ENCODE measurements at regions not wholly inside any gene's neighbourhood (a gene's known extent, or its start where the extent isn't known, plus 50 kb on each side); places are given as distances from the start of the nearest gene placed in this dataset.

DNA sequence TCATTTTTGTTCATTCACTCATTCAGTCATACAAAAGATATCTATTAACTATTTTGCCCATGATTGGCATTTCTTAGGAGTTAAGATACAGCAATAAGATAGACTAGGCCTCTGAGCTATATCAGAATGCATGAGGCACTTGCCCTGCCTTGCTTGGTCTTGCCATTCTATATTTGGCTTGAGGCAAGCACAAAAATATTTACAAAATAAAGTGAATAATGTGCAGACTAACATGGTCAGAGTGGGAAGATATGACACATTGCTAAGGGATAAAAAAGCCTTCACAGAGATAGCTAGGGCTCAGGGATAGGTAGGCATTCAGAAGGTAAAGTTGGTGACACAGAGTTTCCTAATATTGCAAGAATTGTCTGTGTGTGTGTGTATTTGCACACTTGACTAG lies 75.0 kb upstream of the MMADHC start:
- intact Hi-C loops (cut with micrococcal nuclease) = no loop called here

DNA sequence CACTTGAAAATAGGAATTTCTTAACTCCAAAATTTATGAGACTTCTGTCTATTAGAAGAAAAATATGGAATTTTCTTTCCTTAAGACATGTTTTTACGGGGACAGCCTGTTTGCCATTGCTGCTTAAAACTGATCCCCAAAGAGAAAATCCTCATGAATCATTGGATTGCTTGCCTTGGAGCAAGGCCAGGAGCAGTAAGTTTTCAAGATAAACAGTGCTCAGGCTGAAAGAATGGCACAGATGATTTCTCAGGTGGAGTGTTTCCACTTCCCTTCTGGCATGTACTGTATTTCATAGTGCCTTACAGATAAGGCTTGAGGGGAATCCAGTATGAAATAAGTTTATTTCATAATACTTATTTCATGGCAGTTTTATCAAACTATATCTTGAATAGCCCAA lies 74.3 kb upstream of the MMADHC start:
- intact Hi-C loops (cut with micrococcal nuclease) = no loop called here

DNA sequence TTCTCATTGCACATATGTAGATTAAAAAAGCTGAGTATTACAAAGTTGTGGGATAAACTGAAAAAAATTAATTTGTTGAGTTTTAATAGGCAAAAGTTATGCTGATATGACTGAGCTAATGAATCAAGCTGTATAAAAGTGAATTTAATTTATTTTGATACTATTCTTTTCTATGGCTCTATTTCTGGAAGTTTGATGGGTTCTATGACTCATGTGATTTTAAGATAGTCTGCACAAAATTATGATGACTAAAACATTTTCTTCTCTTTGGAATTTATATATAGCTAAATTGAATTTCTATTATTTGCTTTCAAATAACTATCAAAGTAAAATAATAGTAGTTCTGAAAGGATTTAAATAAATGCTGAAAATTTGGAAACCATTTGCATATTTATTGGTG lies 71.0 kb upstream of the MMADHC start:
- intact Hi-C loops (cut with micrococcal nuclease) = no loop called here

DNA sequence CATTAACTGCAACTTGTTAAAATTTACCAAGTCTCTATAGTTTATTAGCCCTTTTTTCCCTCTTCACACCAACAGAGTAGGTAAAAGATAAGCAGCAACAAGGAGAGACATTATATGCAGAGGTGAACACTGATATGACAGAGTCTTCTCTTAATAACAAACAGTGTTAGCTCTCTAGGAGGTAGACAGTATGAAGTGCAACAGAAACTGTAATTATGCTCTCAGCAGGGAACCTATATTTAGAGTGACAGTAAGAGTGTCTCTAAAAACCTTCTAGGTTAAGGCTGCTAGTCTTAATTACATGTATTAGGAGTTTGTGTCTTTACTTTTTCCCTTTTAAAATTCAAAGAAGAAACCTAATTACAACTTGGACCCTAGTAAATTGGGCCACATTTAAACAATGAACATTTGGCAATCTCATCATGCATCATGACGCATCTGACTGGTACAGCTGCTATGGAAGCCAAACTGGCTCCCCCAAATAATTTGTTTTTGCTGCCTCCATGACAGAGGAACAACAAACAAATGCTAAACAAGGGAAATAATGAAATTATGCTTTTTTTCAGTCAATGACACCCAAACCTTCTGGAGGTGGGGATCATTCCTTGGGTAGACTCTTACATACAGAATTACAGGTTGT lies 69.9 kb upstream of the MMADHC start:
- intact Hi-C loops (cut with micrococcal nuclease) = no loop called here

DNA sequence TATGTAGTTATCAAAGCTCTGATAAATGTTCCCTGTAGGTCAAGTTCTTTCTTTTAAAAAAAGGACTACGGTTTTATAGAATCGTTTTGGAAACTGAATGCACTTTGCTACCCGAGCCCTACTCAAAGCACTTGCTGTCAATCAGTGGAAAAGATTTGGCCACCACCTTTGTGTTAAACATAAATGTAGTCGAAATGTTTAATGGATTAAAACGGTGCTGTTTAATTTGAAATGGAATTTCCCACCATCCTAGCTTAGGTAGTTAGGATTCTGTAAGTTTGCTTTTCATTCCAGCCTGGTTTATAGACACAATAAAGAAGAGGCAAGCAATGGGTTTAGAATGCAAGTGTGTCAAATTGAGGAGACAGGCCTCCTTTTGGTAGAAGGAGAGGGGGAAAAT lies 69.4 kb upstream of the MMADHC start:
- intact Hi-C loops (cut with micrococcal nuclease) = no loop called here

DNA sequence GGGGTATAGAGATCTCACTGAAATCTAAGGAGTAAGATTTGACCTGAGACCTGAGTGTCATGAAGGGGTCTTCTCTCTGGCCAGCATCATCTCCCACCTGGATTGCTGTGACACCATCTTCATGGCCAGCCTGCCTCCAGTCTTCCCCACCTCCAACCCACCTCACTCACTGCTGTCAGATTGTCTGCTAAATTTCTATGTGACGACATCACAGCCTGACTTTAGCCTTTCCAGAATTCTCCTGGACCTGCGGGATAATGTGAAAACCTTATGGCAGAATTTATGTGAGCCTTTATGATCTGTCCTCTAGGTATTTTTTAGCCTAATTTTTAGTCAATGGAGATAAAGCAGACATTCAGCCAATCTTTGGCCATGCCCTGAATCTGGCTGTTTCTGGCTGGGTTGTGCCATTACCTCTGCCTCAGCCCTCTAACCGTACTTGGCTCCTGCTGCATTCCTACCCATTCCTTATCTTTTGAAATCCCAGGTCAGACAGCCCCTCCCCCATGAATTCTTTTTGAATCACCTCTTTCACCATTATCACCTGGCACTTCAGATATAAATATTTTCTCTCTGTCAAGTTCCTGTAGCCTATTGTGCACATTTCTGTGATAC lies 66.4 kb upstream of the MMADHC start:
- intact Hi-C loops (cut with micrococcal nuclease) = no loop called here

DNA sequence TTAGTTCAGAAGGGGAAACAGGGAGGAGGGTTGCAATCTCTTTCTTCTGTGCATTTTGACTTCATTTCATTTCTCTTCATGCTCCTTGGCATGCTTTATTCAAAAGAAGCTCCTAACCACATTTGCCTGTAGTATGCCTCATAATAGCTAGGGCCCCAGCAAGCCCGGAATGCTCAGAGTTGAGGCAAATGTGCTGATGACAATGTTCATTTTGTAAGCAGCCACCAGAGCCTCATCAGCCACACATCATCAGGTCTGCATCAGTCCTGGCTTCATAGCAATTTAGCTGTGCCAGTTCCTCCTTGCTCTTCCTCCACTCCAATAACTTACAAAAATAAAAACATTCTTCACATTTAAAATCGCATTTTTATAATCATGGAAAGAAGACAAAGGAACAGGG lies 65.4 kb upstream of the MMADHC start:
- intact Hi-C loops (cut with micrococcal nuclease) = no loop called here

DNA sequence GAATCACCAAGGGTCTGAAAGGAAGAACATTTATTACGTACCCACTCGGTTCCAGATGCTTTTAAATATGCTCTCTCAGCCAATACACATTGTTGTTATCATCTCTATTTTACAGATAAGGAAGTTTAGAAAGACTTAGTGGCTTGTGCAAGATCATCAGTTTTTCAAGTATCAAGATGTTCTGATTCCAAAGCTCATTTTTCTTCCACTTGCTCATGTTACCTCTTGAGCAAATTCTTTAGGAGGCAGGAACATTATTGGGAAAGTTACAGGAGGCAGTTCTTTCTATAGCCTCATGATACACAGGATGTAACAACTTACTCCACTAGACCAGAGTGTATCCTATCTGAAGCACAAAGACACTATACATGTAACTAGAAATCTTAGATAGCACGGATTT lies 65.0 kb upstream of the MMADHC start:
- intact Hi-C loops (cut with micrococcal nuclease) = no loop called here

DNA sequence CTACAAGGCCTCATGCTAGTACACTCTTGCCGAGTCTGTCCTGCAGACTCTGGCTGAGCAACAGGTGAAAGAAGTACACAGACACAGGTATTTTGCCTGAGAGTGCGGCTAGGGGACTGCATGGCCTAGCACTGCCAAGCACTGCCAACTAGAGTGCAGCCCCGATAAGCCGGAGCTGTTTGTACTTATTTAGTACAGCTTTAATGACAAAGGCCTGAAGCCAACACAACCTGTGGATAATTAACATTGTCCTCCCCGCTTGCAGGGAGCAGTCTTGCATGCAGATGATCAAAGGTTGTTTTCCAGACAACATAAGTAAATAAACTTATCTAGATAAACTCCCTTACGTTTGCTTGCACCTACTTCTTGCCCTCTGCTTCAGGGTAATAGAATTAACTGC lies 63.7 kb upstream of the MMADHC start:
- intact Hi-C loops (cut with micrococcal nuclease) = no loop called here

DNA sequence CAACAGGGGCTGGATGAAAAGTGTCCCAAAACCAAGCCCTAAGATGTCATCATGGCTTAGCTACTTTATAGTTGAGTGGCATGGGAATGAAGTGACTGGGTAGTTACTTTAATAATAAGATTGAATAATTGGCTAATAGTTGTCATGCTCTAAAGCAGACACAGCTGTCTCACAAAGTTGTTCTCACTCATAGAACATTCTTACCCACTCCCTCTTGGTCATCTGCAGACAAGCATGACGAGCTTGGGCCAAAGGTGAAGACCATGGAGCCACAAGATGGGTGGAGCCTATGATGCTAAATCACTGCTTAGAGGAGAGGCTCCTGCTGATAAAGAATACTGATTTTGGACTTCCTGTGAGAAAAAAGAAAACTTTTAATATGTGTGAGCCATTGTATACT lies 62.4 kb upstream of the MMADHC start:
- intact Hi-C loops (cut with micrococcal nuclease) = no loop called here

DNA sequence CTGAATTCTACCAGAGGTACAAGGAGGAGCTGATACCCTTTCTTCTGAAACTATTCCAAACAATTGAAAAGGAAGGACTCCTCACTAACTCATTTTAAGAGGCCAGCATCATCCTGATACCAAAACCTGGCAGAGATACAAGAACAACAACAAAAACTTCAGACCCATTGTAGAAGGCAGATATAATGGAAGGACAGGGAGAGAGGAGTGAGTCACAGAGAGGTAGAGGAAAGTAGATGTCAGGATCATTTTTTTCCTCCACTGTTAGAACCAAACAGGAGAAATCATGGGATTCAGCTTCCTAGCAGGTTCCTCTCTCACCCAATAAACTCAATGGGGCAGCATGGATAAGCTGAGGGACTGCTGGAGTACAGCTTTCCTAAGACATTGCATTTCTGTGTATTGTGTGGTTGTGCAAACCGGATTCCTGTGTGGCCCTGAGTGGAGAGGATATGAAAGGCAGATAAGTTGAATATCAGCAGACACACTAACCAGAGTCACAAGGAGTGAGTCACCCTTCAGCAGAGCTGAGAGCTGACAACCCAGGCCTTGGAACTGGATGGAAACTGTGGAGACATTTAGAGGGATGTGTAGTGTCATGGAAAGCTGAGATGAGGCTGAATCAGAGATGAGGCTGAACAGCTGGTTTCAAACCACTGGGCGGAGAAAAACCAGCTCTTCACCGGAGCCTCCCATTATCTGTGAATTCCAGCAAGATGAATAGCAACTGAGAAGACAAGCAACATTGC lies 60.9 kb upstream of the MMADHC start:
- intact Hi-C loops (cut with micrococcal nuclease) = no loop called here

DNA sequence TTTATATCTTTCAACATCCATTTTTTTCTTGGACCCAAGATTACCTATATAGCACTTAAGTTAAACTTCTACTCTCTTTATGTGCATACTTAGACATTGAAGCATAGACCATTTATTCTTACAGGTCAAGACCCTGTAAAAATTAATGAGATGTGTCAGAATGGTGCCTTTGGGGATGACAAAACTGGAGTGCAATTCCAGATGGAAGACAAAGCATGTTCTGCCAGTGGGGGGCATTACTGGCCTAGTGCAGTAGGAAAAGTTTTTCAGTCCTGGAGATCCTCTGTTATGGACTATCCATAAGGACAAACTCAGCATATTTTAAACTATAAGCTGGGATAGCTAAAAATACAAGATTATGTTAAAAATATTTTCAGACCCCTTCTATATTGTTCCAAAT lies 57.8 kb upstream of the MMADHC start:
- intact Hi-C loops (cut with micrococcal nuclease) = no loop called here

Data from T-helper 1 cell treated with Interleukin-12 subunit alpha and Interleukin-12 subunit beta and Interleukin-4 antibody, amounts not matched to agents 30 ng/mL and 1 ng/mL, for 36 hours (primary cell).